Keratinocyte (primary cell): ENCODE measurements at regions not wholly inside any gene's neighbourhood (a gene's known extent, or its start where the extent isn't known, plus 50 kb on each side); places are given as distances from the start of the nearest gene placed in this dataset.

Experiments used
- DNase-seq: peaks from one replicate; pipeline ENCODE4 v3.0.0-alpha.2; 2011; ENCODE audit warnings: low read depth, missing footprints, low spot score
- FAIRE-seq: peaks from 2 replicates; lab custom pipeline; 2011; peaks lifted over from hg19 to GRCh38; lab: Jason Lieb, UNC
- H2AFZ ChIP-seq: 2 replicates; pipeline ENCODE4 v1.6.0; 2012; ENCODE audit warnings: low read length, control low read depth, inconsistent platforms; ENCODE audit not compliant: control insufficient read depth
- H3K27ac ChIP-seq: 2 replicates; pipeline ENCODE4 v1.5.1; 2011; ENCODE audit warnings: low read length; ENCODE audit not compliant: control insufficient read depth, insufficient read depth
- H3K27me3 ChIP-seq: 3 replicates; pipeline ENCODE4 v1.6.0; 2011; ENCODE audit warnings: low read length; ENCODE audit not compliant: control insufficient read depth, insufficient read depth; ENCODE audit errors: extremely low read depth
- H3K36me3 ChIP-seq, 2 experiments: 2 replicates in 1 of 2; 3 replicates in 1 of 2; pipeline ENCODE4 v1.5.1; 2011; ENCODE audit warnings: low read length in 2 of 2, mild to moderate bottlenecking in 1 of 2; ENCODE audit not compliant: control insufficient read depth in 2 of 2, insufficient read depth in 2 of 2; ENCODE audit errors: extremely low read depth in 1 of 2
- H3K4me1 ChIP-seq: 3 replicates; pipeline ENCODE4 v1.5.1; 2011; ENCODE audit warnings: low read length; ENCODE audit not compliant: control insufficient read depth, insufficient read depth; ENCODE audit errors: extremely low read depth
- H3K4me2 ChIP-seq: 3 replicates; pipeline ENCODE4 v1.6.0; 2011; ENCODE audit warnings: low read depth, low read length; ENCODE audit not compliant: control insufficient read depth, insufficient read depth; ENCODE audit errors: extremely low read depth
- H3K4me3 ChIP-seq, 3 experiments: fragments of 200-600 bp in 1 of 3; sonication (generic) in 1 of 3; 2 replicates in 2 of 3; 3 replicates in 1 of 3; pipeline ENCODE4 v1.5.1; 2011 to 2016; ENCODE audit warnings: low read length in 3 of 3, mild to moderate bottlenecking in 3 of 3, control low read depth in 2 of 3, inconsistent platforms in 1 of 3, low read depth in 1 of 3, mixed read lengths in 1 of 3, mixed run types in 1 of 3, moderate library complexity in 1 of 3; ENCODE audit not compliant: control insufficient read depth in 2 of 3, insufficient read depth in 2 of 3; ENCODE audit errors: extremely low read depth in 1 of 3
- H3K79me2 ChIP-seq: 2 replicates; pipeline ENCODE4 v1.6.0; 2012; ENCODE audit warnings: low read length; ENCODE audit not compliant: control insufficient read depth, insufficient read depth
- H3K9ac ChIP-seq: 3 replicates; pipeline ENCODE4 v1.6.0; 2011; ENCODE audit warnings: low read length; ENCODE audit not compliant: control insufficient read depth, insufficient read depth; ENCODE audit errors: extremely low read depth
- H3K9me1 ChIP-seq: 3 replicates; pipeline ENCODE4 v1.6.0; 2011; ENCODE audit warnings: low read length; ENCODE audit not compliant: control insufficient read depth, insufficient read depth; ENCODE audit errors: extremely low read depth
- H3K9me3 ChIP-seq: 2 replicates; pipeline ENCODE4 v1.5.1; 2012; ENCODE audit warnings: low read depth, low read length; ENCODE audit not compliant: control insufficient read depth
- H4K20me1 ChIP-seq: 3 replicates; pipeline ENCODE4 v1.6.0; 2011; ENCODE audit warnings: low read length; ENCODE audit not compliant: control insufficient read depth, insufficient read depth; ENCODE audit errors: extremely low read depth
- CTCF ChIP-seq, 3 experiments: IDR thresholded peaks in 1 of 3; conservative IDR thresholded peaks in 1 of 3; optimal IDR thresholded peaks in 1 of 3; 2 replicates in 2 of 3; 3 replicates in 1 of 3; pipeline versions ENCODE3 to v1.5.1; 2011; ENCODE audit warnings: low read length in 3 of 3, mild to moderate bottlenecking in 3 of 3, moderate library complexity in 2 of 3, control low read depth in 1 of 3, inconsistent platforms in 1 of 3; ENCODE audit not compliant: insufficient read depth in 2 of 3; ENCODE audit errors: extremely low read depth in 1 of 3
- EZH2 ChIP-seq: IDR thresholded peaks from one replicate; pipeline ENCODE4 v1.6.1; 2012; ENCODE audit warnings: inconsistent platforms, mild to moderate bottlenecking, low read length, moderate library complexity
- dilution Hi-C: fragments of 300-500 bp; cut with MboI; formaldehyde crosslinking; loops from one replicate; pipeline ENCODE4 v1.7.0; 2020; ENCODE audit warnings: low sequenced_read_pairs; ENCODE audit not compliant: extremely low pct_ligation_motif_present

GRCh38 chr1:198915327-198916231, 276.7 kb downstream of the PTPRC start:
- Histone ChIP-seq H3K4me1 (peaks cover 34% of the 10 kb centered on the region), H3K27me3 (no peaks in the 10 kb centered on the region), H3K4me2 (no peak overlapping the region), H3K4me3 (no peak overlapping the region), H3K9me3 (no peaks in the 10 kb centered on the region), H3K79me2 (peaks cover 72% of the 10 kb centered on the region), H2AFZ (no peak overlapping the region), H4K20me1 (no peaks in the 10 kb centered on the region), H3K9me1 (no peaks in the 10 kb centered on the region), H3K27ac (no peak overlapping the region), H3K36me3 (no peaks in the 10 kb centered on the region), H3K9ac (no peak overlapping the region)
- TF ChIP-seq EZH2 (no peak), CTCF (optimal IDR thresholded peaks at IDR 0.05 in 1 of 3, IDR thresholded peaks at IDR 0.05 in 1 of 3, conservative IDR thresholded peaks at IDR 0.05 in 1 of 3; ENCODE audit: extremely low read depth in 1 of 3, insufficient read depth in 2 of 3, low read length in 3 of 3) (no peak)
- dilution Hi-C loops, result no loop called here
- FAIRE-seq (no peak), DNase-seq (no peak)

GRCh38 chr1:198917226-198917625, 278.4 kb downstream of the PTPRC start:
- H3K9me3 ChIP-seq, result no peaks in the 10 kb centered on the region
- peaks cover 66% of the 10 kb centered on the region for H3K79me2 ChIP-seq
- H3K27me3 ChIP-seq, result no peaks in the 10 kb centered on the region
- H3K9ac ChIP-seq, result no peak overlapping the region
- H3K4me2 ChIP-seq, result no peak overlapping the region
- dilution Hi-C loops, result no loop called here
- no peak overlapping the region for H3K27ac ChIP-seq
- H3K4me1 ChIP-seq, result peaks cover 29% of the 10 kb centered on the region
- FAIRE-seq (no peak), DNase-seq (no peak)
- no peak overlapping the region for H2AFZ ChIP-seq
- no peaks in the 10 kb centered on the region for H3K9me1 ChIP-seq
- no peaks in the 10 kb centered on the region for H4K20me1 ChIP-seq
- TF ChIP-seq CTCF (optimal IDR thresholded peaks at IDR 0.05 in 1 of 3, IDR thresholded peaks at IDR 0.05 in 1 of 3, conservative IDR thresholded peaks at IDR 0.05 in 1 of 3; ENCODE audit: extremely low read depth in 1 of 3, insufficient read depth in 2 of 3, low read length in 3 of 3), result no peak
- TF ChIP-seq EZH2, result no peak
- no peaks in the 10 kb centered on the region for H3K36me3 ChIP-seq
- H3K4me3 ChIP-seq, result no peak overlapping the region
